ENCODE measurements at regions not wholly inside any gene's neighbourhood (a gene's known extent, or its start where the extent isn't known, plus 50 kb on each side); places are given as distances from the start of the nearest gene placed in this dataset.

GRCh38 chr18:30175061-30175574, 867.4 kb downstream of the DSC3 start:
- TF ChIP-seq EZH2 (IDR thresholded peaks at IDR 0.05; ENCODE audit: low read length): no peak
- TF ChIP-seq, protein P1, sequence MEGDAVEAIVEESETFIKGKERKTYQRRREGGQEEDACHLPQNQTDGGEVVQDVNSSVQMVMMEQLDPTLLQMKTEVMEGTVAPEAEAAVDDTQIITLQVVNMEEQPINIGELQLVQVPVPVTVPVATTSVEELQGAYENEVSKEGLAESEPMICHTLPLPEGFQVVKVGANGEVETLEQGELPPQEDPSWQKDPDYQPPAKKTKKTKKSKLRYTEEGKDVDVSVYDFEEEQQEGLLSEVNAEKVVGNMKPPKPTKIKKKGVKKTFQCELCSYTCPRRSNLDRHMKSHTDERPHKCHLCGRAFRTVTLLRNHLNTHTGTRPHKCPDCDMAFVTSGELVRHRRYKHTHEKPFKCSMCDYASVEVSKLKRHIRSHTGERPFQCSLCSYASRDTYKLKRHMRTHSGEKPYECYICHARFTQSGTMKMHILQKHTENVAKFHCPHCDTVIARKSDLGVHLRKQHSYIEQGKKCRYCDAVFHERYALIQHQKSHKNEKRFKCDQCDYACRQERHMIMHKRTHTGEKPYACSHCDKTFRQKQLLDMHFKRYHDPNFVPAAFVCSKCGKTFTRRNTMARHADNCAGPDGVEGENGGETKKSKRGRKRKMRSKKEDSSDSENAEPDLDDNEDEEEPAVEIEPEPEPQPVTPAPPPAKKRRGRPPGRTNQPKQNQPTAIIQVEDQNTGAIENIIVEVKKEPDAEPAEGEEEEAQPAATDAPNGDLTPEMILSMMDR (optimal IDR thresholded peaks at IDR 0.05 in 1 of 3, IDR thresholded peaks at IDR 0.05 in 1 of 3, conservative IDR thresholded peaks at IDR 0.05 in 1 of 3; ENCODE audit: extremely low read depth in 1 of 3, insufficient read depth in 2 of 3, low read length in 3 of 3): no peak

Measured in keratinocyte (primary cell).